ENCODE measurements at regions not wholly inside any gene's neighbourhood (a gene's known extent, or its start where the extent isn't known, plus 50 kb on each side); places are given as distances from the start of the nearest gene placed in this dataset.

DNA sequence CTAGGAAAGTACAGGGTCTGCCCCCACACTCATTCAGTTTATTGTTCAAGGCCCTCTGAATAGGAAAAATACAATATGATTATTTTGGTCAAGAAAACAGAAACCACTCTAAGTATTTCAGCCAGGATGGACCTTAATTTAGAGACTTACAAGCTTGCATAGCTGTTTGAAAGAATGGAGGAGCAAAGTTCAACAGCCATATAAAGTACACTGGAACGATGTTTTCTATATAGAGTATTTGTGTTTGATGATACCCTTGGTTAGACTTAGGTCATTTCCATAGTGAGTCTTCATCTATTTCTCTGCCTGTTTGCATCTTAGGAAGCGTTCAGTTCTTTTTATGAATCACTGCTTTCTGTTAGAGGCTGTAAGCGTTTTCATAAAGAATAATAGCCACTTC is 366.2 kb downstream of the NUP35 start:
- H3K9me3 ChIP-seq (replicated peaks; ENCODE audit: control insufficient read depth, insufficient read depth, low read length) = no peaks in the 10 kb centered on the region
- no TSS peak for BruUV-seq (replicated peaks)
- H4K20me1 ChIP-seq (replicated peaks; ENCODE audit: control insufficient read depth, extremely low read depth, insufficient read depth, low read length) = no peaks in the 10 kb centered on the region
- dilution Hi-C loops (cut with MboI; ENCODE audit: extremely low pct_ligation_motif_present, low sequenced_read_pairs) (no loop called here), intact Hi-C loops (cut with micrococcal nuclease) (no loop called here)
- TF ChIP-seq POLR2AphosphoS5 (IDR thresholded peaks at IDR 0.05; ENCODE audit: insufficient read depth, low read depth, low read length) (no peak), GATA2 (IDR thresholded peaks at IDR 0.05; ENCODE audit: insufficient read depth, insufficient read length, low read depth, low read length) (no peak), MYC (IDR thresholded peaks at IDR 0.05; ENCODE audit: low read depth, low read length) (no peak)
- no peak overlapping the region for H3K4me3 ChIP-seq (replicated peaks in 1 of 3; ENCODE audit: insufficient read depth in 1 of 3, low read depth in 1 of 3, low read length in 3 of 3)
- no peak overlapping the region for H3K27ac ChIP-seq (ENCODE audit: insufficient read depth, low read depth, low read length)
- no peak overlapping the region for H2AFZ ChIP-seq (ENCODE audit: low read depth, low read length)
- H3K9me1 ChIP-seq (replicated peaks; ENCODE audit: control insufficient read depth, extremely low read depth, insufficient read depth, low read length) = no peaks in the 10 kb centered on the region
- FAIRE-seq = no peak
- no peaks in the 10 kb centered on the region for H3K4me1 ChIP-seq (ENCODE audit: control insufficient read depth, extremely low read depth, insufficient read depth, low read length)
- POLR2A ChIA-PET = no interaction called here
- no peak overlapping the region for H3K9ac ChIP-seq (replicated peaks; ENCODE audit: extremely low read depth, insufficient read depth, low read length)
- no peak for DNase-seq (ENCODE audit: low read depth, low spot score)
- no peaks in the 10 kb centered on the region for H3K27me3 ChIP-seq (ENCODE audit: control insufficient read depth in 2 of 2, insufficient read depth in 2 of 2, low read length in 2 of 2)
- CTCF ChIA-PET = no interaction called here
- H3K79me2 ChIP-seq (ENCODE audit: control insufficient read depth, insufficient read depth, low read length) = no peaks in the 10 kb centered on the region
- no peak overlapping the region for H3K4me2 ChIP-seq (ENCODE audit: insufficient read depth, low read length)
- H3K36me3 ChIP-seq (ENCODE audit: control insufficient read depth in 2 of 2, extremely low read depth in 1 of 2, insufficient read depth in 2 of 2, low read length in 2 of 2) = no peaks in the 10 kb centered on the region

DNA sequence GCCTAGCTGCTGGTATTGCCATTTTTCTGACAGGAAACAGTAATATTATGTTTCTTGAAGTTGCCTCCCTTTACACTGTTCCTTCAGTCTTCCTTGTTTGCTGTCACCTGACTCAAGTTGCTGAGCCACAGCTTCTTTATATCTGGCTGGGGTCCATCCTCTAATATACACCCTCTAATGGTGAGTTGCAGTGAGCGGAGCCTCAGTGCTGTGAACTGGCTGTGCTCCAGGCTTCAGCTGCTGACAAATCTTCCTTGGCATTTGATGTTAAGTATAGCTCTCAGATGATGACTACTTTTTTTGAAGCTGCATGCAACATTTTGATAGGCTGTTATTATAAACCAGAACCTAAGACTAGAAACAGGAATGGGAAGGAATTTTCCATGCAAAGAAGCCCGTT is 366.7 kb downstream of the NUP35 start:
- Histone ChIP-seq H3K9me1 (replicated peaks; ENCODE audit: control insufficient read depth, extremely low read depth, insufficient read depth, low read length) (no peaks in the 10 kb centered on the region), H2AFZ (ENCODE audit: low read depth, low read length) (no peak overlapping the region), H3K4me3 (replicated peaks in 1 of 3; ENCODE audit: insufficient read depth in 1 of 3, low read depth in 1 of 3, low read length in 3 of 3) (no peak overlapping the region), H3K27me3 (ENCODE audit: control insufficient read depth in 2 of 2, insufficient read depth in 2 of 2, low read length in 2 of 2) (no peaks in the 10 kb centered on the region), H3K27ac (ENCODE audit: insufficient read depth, low read depth, low read length) (no peak overlapping the region), H4K20me1 (replicated peaks; ENCODE audit: control insufficient read depth, extremely low read depth, insufficient read depth, low read length) (no peaks in the 10 kb centered on the region), H3K4me2 (ENCODE audit: insufficient read depth, low read length) (no peak overlapping the region), H3K9me3 (replicated peaks; ENCODE audit: control insufficient read depth, insufficient read depth, low read length) (no peaks in the 10 kb centered on the region), H3K36me3 (ENCODE audit: control insufficient read depth in 2 of 2, extremely low read depth in 1 of 2, insufficient read depth in 2 of 2, low read length in 2 of 2) (no peaks in the 10 kb centered on the region), H3K4me1 (ENCODE audit: control insufficient read depth, extremely low read depth, insufficient read depth, low read length) (no peaks in the 10 kb centered on the region), H3K9ac (replicated peaks; ENCODE audit: extremely low read depth, insufficient read depth, low read length) (no peak overlapping the region), H3K79me2 (ENCODE audit: control insufficient read depth, insufficient read depth, low read length) (no peaks in the 10 kb centered on the region)
- no peak for TF ChIP-seq GATA2 (IDR thresholded peaks at IDR 0.05; ENCODE audit: insufficient read depth, insufficient read length, low read depth, low read length)
- TF ChIP-seq JUN (IDR thresholded peaks at IDR 0.05; ENCODE audit: borderline replicate concordance, insufficient read depth, insufficient read length, low read depth) = no peak
- TF ChIP-seq, protein P1, sequence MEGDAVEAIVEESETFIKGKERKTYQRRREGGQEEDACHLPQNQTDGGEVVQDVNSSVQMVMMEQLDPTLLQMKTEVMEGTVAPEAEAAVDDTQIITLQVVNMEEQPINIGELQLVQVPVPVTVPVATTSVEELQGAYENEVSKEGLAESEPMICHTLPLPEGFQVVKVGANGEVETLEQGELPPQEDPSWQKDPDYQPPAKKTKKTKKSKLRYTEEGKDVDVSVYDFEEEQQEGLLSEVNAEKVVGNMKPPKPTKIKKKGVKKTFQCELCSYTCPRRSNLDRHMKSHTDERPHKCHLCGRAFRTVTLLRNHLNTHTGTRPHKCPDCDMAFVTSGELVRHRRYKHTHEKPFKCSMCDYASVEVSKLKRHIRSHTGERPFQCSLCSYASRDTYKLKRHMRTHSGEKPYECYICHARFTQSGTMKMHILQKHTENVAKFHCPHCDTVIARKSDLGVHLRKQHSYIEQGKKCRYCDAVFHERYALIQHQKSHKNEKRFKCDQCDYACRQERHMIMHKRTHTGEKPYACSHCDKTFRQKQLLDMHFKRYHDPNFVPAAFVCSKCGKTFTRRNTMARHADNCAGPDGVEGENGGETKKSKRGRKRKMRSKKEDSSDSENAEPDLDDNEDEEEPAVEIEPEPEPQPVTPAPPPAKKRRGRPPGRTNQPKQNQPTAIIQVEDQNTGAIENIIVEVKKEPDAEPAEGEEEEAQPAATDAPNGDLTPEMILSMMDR (IDR thresholded peaks at IDR 0.05; ENCODE audit: extremely low read depth in 1 of 2, insufficient read depth in 1 of 2, low read depth in 1 of 2, low read length in 2 of 2) = no peak
- TF ChIP-seq POLR2A (IDR thresholded peaks at IDR 0.05; ENCODE audit: low read depth, low read length) = no peak
- TF ChIP-seq, protein P2, sequence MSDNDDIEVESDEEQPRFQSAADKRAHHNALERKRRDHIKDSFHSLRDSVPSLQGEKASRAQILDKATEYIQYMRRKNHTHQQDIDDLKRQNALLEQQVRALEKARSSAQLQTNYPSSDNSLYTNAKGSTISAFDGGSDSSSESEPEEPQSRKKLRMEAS (IDR thresholded peaks at IDR 0.05; ENCODE audit: insufficient read depth, insufficient read length) = no peak
- TF ChIP-seq FOS (IDR thresholded peaks at IDR 0.05; ENCODE audit: borderline replicate concordance, insufficient read depth, low read length) = no peak
- TF ChIP-seq POLR2AphosphoS5 (IDR thresholded peaks at IDR 0.05; ENCODE audit: insufficient read depth, low read depth, low read length) = no peak
- TF ChIP-seq MYC (IDR thresholded peaks at IDR 0.05; ENCODE audit: low read depth, low read length) = no peak
- no peak for TF ChIP-seq EZH2 (IDR thresholded peaks at IDR 0.05; ENCODE audit: borderline replicate concordance, low read depth, low read length, severe bottlenecking)
- no peak for FAIRE-seq
- intact Hi-C loops (cut with micrococcal nuclease) (no loop called here), dilution Hi-C loops (cut with MboI; ENCODE audit: extremely low pct_ligation_motif_present, low sequenced_read_pairs) (no loop called here)
- POLR2A ChIA-PET = no interaction called here
- no TSS peak for BruUV-seq (replicated peaks)
- CTCF ChIA-PET = no interaction called here
- DNase-seq (ENCODE audit: low read depth, low spot score) = no peak

Data from endothelial cell of umbilical vein (primary cell).